HCT116 (cell line): ENCODE measurements at regions not wholly inside any gene's neighbourhood (a gene's known extent, or its start where the extent isn't known, plus 50 kb on each side); places are given as distances from the start of the nearest gene placed in this dataset.

Experiments
- ATAC-seq: fragments of 200-7000 bp; cut with Tn5 transposase; 2 replicates; pipeline ENCODE4 v1.9.1; 2020; ENCODE audit warnings: mild to moderate bottlenecking, moderate library complexity
- BruUV-seq: library from RNA; stranded (reverse); fragments of 400-500 nt; replicated peaks from 2 replicates; lab custom pipeline; 2021; lab: Mats Ljungman, UMichigan
- CTCF ChIA-PET: fragments of 300-600 bp; sonication (Branson Sonifier 250); formaldehyde crosslinking; loops from one replicate; lab custom pipeline; 2021; ENCODE audit warnings: antibody characterized with exemption; lab: Charles Lee
- POLR2A ChIA-PET: fragments of 300-600, 350-600 bp; sonication (Branson Sonifier 250); formaldehyde crosslinking; loops from one replicate; lab custom pipeline; 2021; ENCODE audit warnings: antibody characterized with exemption; lab: Charles Lee
- RAD21 ChIA-PET, 2 experiments: fragments of 300-600 bp; sonication (Branson Sonifier 250); formaldehyde crosslinking; loops; one replicate each; lab custom pipeline; 2023; ENCODE audit warnings: low total read pairs in 2 of 2; ENCODE audit not compliant: uncharacterized antibody in 2 of 2, unreplicated experiment in 2 of 2, low non-redundant PET in 1 of 2; lab: Charles Lee
- DNase-seq: peaks from one replicate; pipeline ENCODE4 v3.0.0-alpha.2; 2010; ENCODE audit warnings: low read depth, low spot score
- H2AFZ ChIP-seq: fragments of 200-600 bp; shearing (Covaris generic), sonication (generic); 2 replicates; pipeline ENCODE4 v1.6.1; 2017; ENCODE audit warnings: low read depth, mixed run types, mixed read lengths, antibody characterized with exemption, low read length; ENCODE audit not compliant: poor library complexity, severe bottlenecking
- H3K27ac ChIP-seq: 2 replicates; pipeline ENCODE4 v1.5.1; 2012; ENCODE audit warnings: low read depth, low read length
- H3K27me3 ChIP-seq: fragments of 200-600 bp; sonication (generic); 2 replicates; pipeline ENCODE4 v1.6.1; 2016; ENCODE audit warnings: mixed run types, low read length, mixed read lengths; ENCODE audit not compliant: insufficient read depth
- H3K36me3 ChIP-seq, 2 experiments: fragments of 200-500 bp in 1 of 2; fragments of 200-600 bp in 1 of 2; sonication (Bioruptor generic) in 1 of 2; sonication (generic) in 1 of 2; 2 replicates each; pipeline versions ENCODE4 v1.5.1 to v1.6.1; 2014 to 2016; ENCODE audit warnings: low read length in 2 of 2, inconsistent platforms in 1 of 2, mixed read lengths in 1 of 2, mixed run types in 1 of 2; ENCODE audit not compliant: insufficient read depth in 2 of 2, control insufficient read depth in 1 of 2
- H3K4me1 ChIP-seq, 2 experiments: fragments of 200-600 bp in 1 of 2; sonication (generic) in 1 of 2; 2 replicates each; pipeline versions ENCODE4 v1.5.1 to v1.6.1; 2012 to 2017; ENCODE audit warnings: low read length in 2 of 2, inconsistent platforms in 1 of 2, mild to moderate bottlenecking in 1 of 2, mixed read lengths in 1 of 2, mixed run types in 1 of 2, moderate library complexity in 1 of 2; ENCODE audit not compliant: insufficient read depth in 2 of 2, control insufficient read depth in 1 of 2
- H3K4me2 ChIP-seq: fragments of 200-600 bp; sonication (generic); 2 replicates; pipeline ENCODE4 v1.6.1; 2017; ENCODE audit warnings: mixed run types, low read length, mixed read lengths
- H3K4me3 ChIP-seq, 2 experiments: fragments of 200-600 bp in 1 of 2; sonication (generic) in 1 of 2; replicated peaks in 1 of 2; 2 replicates each; pipeline ENCODE4 v1.5.1; 2011 to 2016; ENCODE audit warnings: low read length in 2 of 2, control low read depth in 1 of 2, low read depth in 1 of 2, mild to moderate bottlenecking in 1 of 2, mixed read lengths in 1 of 2, mixed run types in 1 of 2
- H3K79me2 ChIP-seq: fragments of 200-600 bp; sonication (generic); 2 replicates; pipeline ENCODE4 v1.6.1; 2017; ENCODE audit warnings: mild to moderate bottlenecking, mixed run types, low read length, moderate library complexity, mixed read lengths; ENCODE audit not compliant: insufficient read depth
- H3K9ac ChIP-seq: fragments of 200-600 bp; sonication (generic); 2 replicates; pipeline ENCODE4 v1.6.1; 2016; ENCODE audit warnings: low read length, mixed read lengths
- H3K9me2 ChIP-seq: fragments of 200-600 bp; sonication (generic), shearing (Covaris generic); 2 replicates; pipeline ENCODE4 v1.6.1; 2017; ENCODE audit warnings: mixed run types, mild to moderate bottlenecking, moderate library complexity; ENCODE audit not compliant: insufficient read depth
- H3K9me3 ChIP-seq, 2 experiments: fragments of 200-500 bp in 1 of 2; fragments of 200-600 bp in 1 of 2; sonication (Bioruptor generic) in 1 of 2; sonication (generic) in 1 of 2; 2 replicates each; pipeline ENCODE4 v1.6.1; 2014 to 2017; ENCODE audit warnings: low read length in 2 of 2, mixed read lengths in 2 of 2, inconsistent platforms in 1 of 2, low read depth in 1 of 2, mild to moderate bottlenecking in 1 of 2, mixed run types in 1 of 2, moderate library complexity in 1 of 2; ENCODE audit not compliant: control insufficient read depth in 1 of 2, insufficient read depth in 1 of 2
- H4K20me1 ChIP-seq: fragments of 200-600 bp; sonication (generic), shearing (Covaris generic); 2 replicates; pipeline ENCODE4 v1.6.1; 2017; ENCODE audit warnings: mixed run types, mild to moderate bottlenecking, moderate library complexity; ENCODE audit not compliant: insufficient read depth
- ATF3 ChIP-seq: IDR thresholded peaks from 2 replicates; pipeline ENCODE4 v1.6.1; 2012
- CBX3 ChIP-seq: IDR thresholded peaks from 2 replicates; pipeline ENCODE4 v1.6.1; 2012; ENCODE audit warnings: low read depth
- CEBPB ChIP-seq: IDR thresholded peaks from 2 replicates; pipeline ENCODE4 v1.6.1; 2012; ENCODE audit warnings: low read depth
- ELF1 ChIP-seq: IDR thresholded peaks from 2 replicates; pipeline ENCODE4 v1.6.1; 2012; ENCODE audit warnings: low read depth, borderline replicate concordance
- EZH2 ChIP-seq: fragments of 200-600 bp; sonication (generic); IDR thresholded peaks from 2 replicates; pipeline ENCODE4 v1.6.1; 2017; ENCODE audit warnings: antibody characterized with exemption, mixed run types
- EZH2phosphoT487 ChIP-seq: fragments of 200-600 bp; IDR thresholded peaks from 2 replicates; pipeline ENCODE4 v1.6.1; 2018; ENCODE audit warnings: antibody characterized with exemption, borderline replicate concordance
- FOSL1 ChIP-seq: IDR thresholded peaks from 2 replicates; pipeline ENCODE4 v1.6.1; 2012; ENCODE audit warnings: low read depth
- JUND ChIP-seq: IDR thresholded peaks from 2 replicates; pipeline ENCODE4 v1.6.1; 2012
- MAX ChIP-seq: IDR thresholded peaks from 2 replicates; pipeline ENCODE4 v1.6.1; 2012
- POLR2A ChIP-seq: IDR thresholded peaks from 2 replicates; pipeline ENCODE4 v1.7.0; 2011; ENCODE audit warnings: borderline replicate concordance; ENCODE audit not compliant: insufficient read depth, insufficient read length; ENCODE audit errors: extremely low read depth
- POLR2AphosphoS5 ChIP-seq: IDR thresholded peaks from 2 replicates; pipeline ENCODE4 v1.6.1; 2011; ENCODE audit warnings: mild to moderate bottlenecking, low read depth, low read length, moderate library complexity
- RAD21 ChIP-seq: IDR thresholded peaks from 2 replicates; pipeline ENCODE4 v1.6.1; 2012; ENCODE audit warnings: low read depth, mild to moderate bottlenecking
- SP1 ChIP-seq: IDR thresholded peaks from 2 replicates; pipeline ENCODE4 v1.6.1; 2012; ENCODE audit warnings: low read depth
- SRF ChIP-seq: IDR thresholded peaks from 2 replicates; pipeline ENCODE4 v1.6.1; 2012; ENCODE audit warnings: low read depth
- TCF7L2 ChIP-seq: IDR thresholded peaks from 2 replicates; pipeline ENCODE4 v1.7.0; 2011; ENCODE audit warnings: borderline replicate concordance, inconsistent platforms; ENCODE audit not compliant: insufficient read depth, insufficient read length; ENCODE audit errors: extremely low read depth
- YY1 ChIP-seq: IDR thresholded peaks from 2 replicates; pipeline ENCODE4 v1.6.1; 2011; ENCODE audit warnings: low read length, low read depth, moderate library complexity, mild to moderate bottlenecking; ENCODE audit not compliant: insufficient replicate concordance; ENCODE audit errors: extremely low read depth
- ZBTB33 ChIP-seq: IDR thresholded peaks from 2 replicates; pipeline ENCODE4 v1.6.1; 2011; ENCODE audit warnings: mild to moderate bottlenecking, low read length, moderate library complexity; ENCODE audit not compliant: insufficient replicate concordance; ENCODE audit errors: extremely low read depth
- ZNF274 ChIP-seq: fragments of 200-500 bp; sonication (Bioruptor generic); IDR thresholded peaks from 2 replicates; pipeline ENCODE4 v1.6.1; 2014; ENCODE audit warnings: mild to moderate bottlenecking, low read depth, low read length, inconsistent platforms
- intact Hi-C: fragments of 100-400 bp; cut with micrococcal nuclease; formaldehyde crosslinking; loops from 2 replicates; pipeline ENCODE4 v1.10.0; 2022

GRCh38 chr1:94640125-94640524, 98.6 kb upstream of the F3 start:
- TF ChIP-seq ATF3 (no peak), CBX3 (peak; percentile 28; the same call in 1 of the 2 replicates), POLR2A (no peak)
- Histone ChIP-seq H3K27me3 (no peaks in the 10 kb centered on the region), H3K4me3 (no peak overlapping the region), H2AFZ (peak overlapping the region; percentile 57), H3K4me2 (no peak overlapping the region), H3K79me2 (no peaks in the 10 kb centered on the region), H3K36me3 (no peaks in the 10 kb centered on the region), H3K9me2 (no peaks in the 10 kb centered on the region), H3K27ac (no peak overlapping the region), H3K9ac (no peak overlapping the region), H3K4me1 (peaks cover 8 to 56% of the 10 kb centered on the region in 2 experiments), H3K9me3 (0 out of 4 replicates have a peak, but pooled peaks cover 0 to 5% of the 10 kb centered on the region in 2 experiments), H4K20me1 (no peaks in the 10 kb centered on the region)
- intact Hi-C loops = no loop called here
- ATAC-seq (no peak), DNase-seq (no peak)
- ChIA-PET POLR2A (no interaction called here), CTCF (no interaction called here), RAD21 (no interaction called here)
- BruUV-seq = no TSS peak

GRCh38 chr1:94637121-94637520, 95.6 kb upstream of the F3 start:
- ChIA-PET POLR2A (no interaction called here), CTCF (no interaction called here), RAD21 (no interaction called here)
- H3K9me2 ChIP-seq = no peaks in the 10 kb centered on the region
- DNase-seq (no peak), ATAC-seq (no peak)
- no peak overlapping the region for H2AFZ ChIP-seq
- 0 out of 4 replicates have a peak, but pooled peaks cover 0 to 5% of the 10 kb centered on the region in 2 experiments for H3K9me3 ChIP-seq
- BruUV-seq = no TSS peak
- H3K36me3 ChIP-seq = no peaks in the 10 kb centered on the region
- no peak overlapping the region for H3K4me3 ChIP-seq
- no peaks in the 10 kb centered on the region for H4K20me1 ChIP-seq
- no peaks in the 10 kb centered on the region for H3K79me2 ChIP-seq
- intact Hi-C loops = no loop called here
- no peaks in the 10 kb centered on the region for H3K27me3 ChIP-seq
- no peak overlapping the region for H3K4me2 ChIP-seq
- no peak overlapping the region for H3K27ac ChIP-seq
- H3K4me1 ChIP-seq = peaks cover 3 to 42% of the 10 kb centered on the region in 2 experiments; a peak in 3 of 4 replicates
- no peak overlapping the region for H3K9ac ChIP-seq
- TF ChIP-seq FOSL1 (no peak), CEBPB (no peak), JUND (no peak), ZBTB33 (no peak), POLR2A (no peak), ATF3 (no peak), SRF (no peak), SP1 (no peak), MAX (no peak), ZNF274 (no peak), ELF1 (no peak), RAD21 (no peak), CBX3 (no peak), POLR2AphosphoS5 (no peak), YY1 (no peak), EZH2 (no peak), EZH2phosphoT487 (no peak), TCF7L2 (no peak)
